Body of pancreas (tissue), 4 donors: ENCODE measurements at regions not wholly inside any gene's neighbourhood (a gene's known extent, or its start where the extent isn't known, plus 50 kb on each side); places are given as distances from the start of the nearest gene placed in this dataset.
"Not testable (repeated sequence)": the region's sequence is repeated elsewhere in the genome, so short reads cannot be mapped to it uniquely, and the experiment has no call there.

Experiments used
- ATAC-seq: fragments of 150-250 bp; one replicate; pipeline ENCODE4 v1.9.1; 2016
- DNase-seq, 4 donors: peaks; one replicate each; pipeline ENCODE4 v3.0.0-alpha.2; 2019
- H3K27ac ChIP-seq, 4 donors: fragments of 200-600 bp; sonication (generic); 1 replicate in 3 of 4; 2 replicates in 1 of 4; pipeline versions ENCODE4 v1.5.1 to v1.6.1; 2016 to 2019; ENCODE audit warnings: mild to moderate bottlenecking in 1 of 4, mixed read lengths in 1 of 4, moderate library complexity in 1 of 4
- H3K27me3 ChIP-seq, 2 donors: fragments of 200-600 bp; sonication (generic); one replicate each; pipeline ENCODE4 v1.6.0; 2016; ENCODE audit warnings: mild to moderate bottlenecking in 1 of 2
- H3K36me3 ChIP-seq, 2 donors: fragments of 200-600 bp; sonication (generic); replicated peaks in 1 of 2; 2 replicates each; pipeline ENCODE4 v1.5.1; 2016; ENCODE audit warnings: low read depth in 2 of 2; ENCODE audit not compliant: insufficient read depth in 1 of 2
- H3K4me1 ChIP-seq: fragments of 200-600 bp; sonication (generic); one replicate; pipeline ENCODE4 v1.6.0; 2016
- H3K4me3 ChIP-seq, 2 donors: fragments of 200-600 bp; sonication (generic); 1 replicate in 1 of 2; 2 replicates in 1 of 2; pipeline ENCODE4 v1.5.1; 2016 to 2019
- H3K9me3 ChIP-seq, 3 donors: fragments of 200-600 bp; sonication (generic); 1 replicate in 2 of 3; 2 replicates in 1 of 3; pipeline ENCODE4 v1.5.1; 2016
- POLR2A ChIP-seq, 3 donors: fragments of 450-650 bp; IDR thresholded peaks; one replicate each; pipeline ENCODE4 v1.6.1; 2016; ENCODE audit warnings: antibody characterized with exemption in 3 of 3, mild to moderate bottlenecking in 2 of 3
- WGBS, 2 donors: methylation state at CpG; one replicate each; pipeline ENCODE4 v1.1.5; 2017; 5-methylcytosine and 5-hydroxymethylcytosine counted together
- intact Hi-C: fragments of 100-400 bp; cut with DNase I; formaldehyde crosslinking; loops from one replicate; pipeline ENCODE4 v1.15.1; 2023
- TF ChIP-seq, protein P1 (sequence below), 7 experiments: fragments of 450-650 bp in 4 of 7; fragments of 200-600 bp in 3 of 7; sonication (generic) in 3 of 7; IDR thresholded peaks; one replicate each; pipeline ENCODE4 v1.5.1; 2016 to 2019; ENCODE audit warnings: antibody characterized with exemption in 7 of 7

DNA sequence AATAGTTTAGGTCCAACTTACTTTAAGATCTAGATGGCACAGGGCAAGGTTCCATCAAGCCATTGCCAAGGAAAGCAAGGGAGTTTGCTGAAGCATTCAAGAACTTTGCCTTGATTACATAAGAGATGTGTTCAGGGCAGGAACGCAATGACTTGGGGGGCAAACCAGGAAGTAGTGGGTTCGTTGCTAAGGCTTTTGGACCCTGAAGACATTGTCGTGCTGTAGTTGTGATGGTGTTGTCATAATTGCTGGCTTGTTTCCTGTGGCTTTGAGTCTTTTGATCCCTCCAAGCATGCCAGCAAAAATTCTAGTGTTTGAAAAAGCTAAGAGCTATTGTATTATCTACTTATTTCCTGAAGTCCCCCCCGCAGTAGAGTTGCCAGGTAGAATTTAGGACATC is 70.7 kb upstream of the HNF1B start:
- TF ChIP-seq, protein P1, sequence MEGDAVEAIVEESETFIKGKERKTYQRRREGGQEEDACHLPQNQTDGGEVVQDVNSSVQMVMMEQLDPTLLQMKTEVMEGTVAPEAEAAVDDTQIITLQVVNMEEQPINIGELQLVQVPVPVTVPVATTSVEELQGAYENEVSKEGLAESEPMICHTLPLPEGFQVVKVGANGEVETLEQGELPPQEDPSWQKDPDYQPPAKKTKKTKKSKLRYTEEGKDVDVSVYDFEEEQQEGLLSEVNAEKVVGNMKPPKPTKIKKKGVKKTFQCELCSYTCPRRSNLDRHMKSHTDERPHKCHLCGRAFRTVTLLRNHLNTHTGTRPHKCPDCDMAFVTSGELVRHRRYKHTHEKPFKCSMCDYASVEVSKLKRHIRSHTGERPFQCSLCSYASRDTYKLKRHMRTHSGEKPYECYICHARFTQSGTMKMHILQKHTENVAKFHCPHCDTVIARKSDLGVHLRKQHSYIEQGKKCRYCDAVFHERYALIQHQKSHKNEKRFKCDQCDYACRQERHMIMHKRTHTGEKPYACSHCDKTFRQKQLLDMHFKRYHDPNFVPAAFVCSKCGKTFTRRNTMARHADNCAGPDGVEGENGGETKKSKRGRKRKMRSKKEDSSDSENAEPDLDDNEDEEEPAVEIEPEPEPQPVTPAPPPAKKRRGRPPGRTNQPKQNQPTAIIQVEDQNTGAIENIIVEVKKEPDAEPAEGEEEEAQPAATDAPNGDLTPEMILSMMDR (IDR thresholded peaks at IDR 0.05), result no peak
- no peak for TF ChIP-seq POLR2A (IDR thresholded peaks at IDR 0.05)
- no peaks in the 10 kb centered on the region for H3K4me1 ChIP-seq
- ATAC-seq (no peak), DNase-seq (no peak)
- H3K9me3 ChIP-seq, result no peaks in the 10 kb centered on the region
- no peaks in the 10 kb centered on the region for H3K36me3 ChIP-seq
- intact Hi-C loops, result no loop called here
- no peak overlapping the region for H3K27ac ChIP-seq
- H3K27me3 ChIP-seq, result no peaks in the 10 kb centered on the region
- WGBS, 2 donors, result 39 to 60% methylated on average over 4 of the region's 4 CpGs
- no peak overlapping the region for H3K4me3 ChIP-seq

DNA sequence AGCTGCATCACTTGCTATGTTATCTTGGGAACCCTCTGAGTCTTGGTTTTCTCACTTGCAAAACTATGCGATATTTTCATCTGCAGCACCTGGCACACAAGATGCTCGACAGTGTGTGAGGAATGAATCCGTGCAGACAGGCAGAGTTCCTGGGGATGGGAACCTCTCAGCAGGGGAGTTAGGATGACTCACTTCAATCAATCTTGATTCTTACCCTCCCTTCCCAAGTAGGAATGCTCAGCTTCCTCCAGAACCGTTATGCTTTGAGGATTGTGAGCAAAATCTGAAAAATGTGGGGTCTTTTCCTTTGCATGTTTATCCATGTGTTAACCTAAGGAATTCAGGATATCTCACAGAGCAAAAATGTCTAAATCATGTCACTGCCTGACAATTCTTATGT is 68.9 kb upstream of the HNF1B start:
- 39 to 50% methylated on average over 4 of the region's 4 CpGs for WGBS, 2 donors
- Histone ChIP-seq H3K4me1 (no peaks in the 10 kb centered on the region), H3K27me3 (no peaks in the 10 kb centered on the region), H3K36me3 (no peaks in the 10 kb centered on the region), H3K9me3 (no peaks in the 10 kb centered on the region), H3K27ac (no peak overlapping the region), H3K4me3 (no peak overlapping the region)
- no peak for TF ChIP-seq POLR2A (IDR thresholded peaks at IDR 0.05)
- TF ChIP-seq, protein P1 (IDR thresholded peaks at IDR 0.05), result no peak
- intact Hi-C loops, result no loop called here
- ATAC-seq (no peak), DNase-seq (no peak)

DNA sequence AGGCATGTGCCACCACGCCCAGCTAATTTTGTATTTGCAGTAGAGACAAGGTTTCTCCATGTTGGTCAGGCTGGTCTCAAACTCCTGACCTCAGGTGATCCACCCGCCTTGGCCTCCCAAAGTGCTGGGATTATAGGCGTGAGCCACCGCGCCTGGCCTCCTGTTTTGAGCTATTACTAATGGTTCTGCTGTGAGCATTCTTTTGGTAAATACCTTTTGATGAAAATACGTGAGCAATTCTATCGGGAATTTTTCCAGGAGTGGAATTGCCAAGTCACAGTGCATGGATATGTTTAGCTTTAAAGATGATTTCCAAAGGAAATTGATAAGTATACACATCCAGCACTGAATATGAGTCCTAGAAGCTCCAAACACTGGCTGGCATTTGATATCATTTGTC is 64.0 kb upstream of the HNF1B start:
- H3K9me3 ChIP-seq, intact Hi-C loops, ATAC-seq, DNase-seq, H3K27ac ChIP-seq, H3K4me1 ChIP-seq, H3K4me3 ChIP-seq, H3K36me3 ChIP-seq, H3K27me3 ChIP-seq: not testable (repeated sequence)
- WGBS, 2 donors, result 76 to 85% methylated on average over 6 to 7 of the region's 7 CpGs

DNA sequence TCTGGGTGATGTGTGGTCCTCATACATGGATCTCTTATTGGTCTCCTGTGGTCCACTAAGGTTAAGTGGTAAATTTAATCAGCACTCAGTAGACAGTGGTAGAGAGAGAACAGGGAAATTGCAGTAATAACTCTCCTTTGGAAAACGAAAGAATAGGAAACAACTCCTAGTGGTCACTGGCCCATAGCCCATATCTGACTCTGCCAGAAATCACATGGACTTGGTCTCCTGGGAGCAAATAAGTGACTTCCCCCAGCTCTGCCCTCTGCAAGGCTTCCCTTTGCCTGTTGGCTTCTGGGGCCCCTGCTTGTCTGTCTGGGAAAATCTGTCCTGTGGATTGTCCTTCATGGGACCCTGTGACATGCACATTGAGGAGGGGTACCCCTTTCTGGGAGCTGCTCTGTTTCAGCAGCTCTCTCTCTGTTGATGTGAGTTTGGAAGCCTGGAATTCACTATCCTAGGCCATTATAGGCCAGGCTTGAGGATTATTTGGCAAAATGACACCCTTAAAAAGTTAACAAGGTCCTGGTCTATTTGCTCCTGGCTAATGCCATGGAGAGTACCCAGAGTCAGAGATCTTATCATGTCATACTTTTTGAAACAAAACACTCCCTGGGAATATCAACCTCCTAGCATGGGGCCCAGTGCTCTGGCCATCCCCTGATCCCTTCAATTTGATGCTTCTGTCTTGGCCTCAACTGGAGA is 58.0 kb upstream of the HNF1B start:
- 0 to 17% methylated on average over 1 of the region's 1 CpG for WGBS, 2 donors
- H3K4me1 ChIP-seq, result no peaks in the 10 kb centered on the region
- no peaks in the 10 kb centered on the region for H3K27me3 ChIP-seq
- TF ChIP-seq POLR2A (IDR thresholded peaks at IDR 0.05), result no peak
- TF ChIP-seq, protein P1 (IDR thresholded peaks at IDR 0.05), result no peak
- H3K27ac ChIP-seq, result peak overlapping the region in 1 of 4 donors; percentile 19
- no peak overlapping the region for H3K4me3 ChIP-seq
- H3K36me3 ChIP-seq, result no peaks in the 10 kb centered on the region
- intact Hi-C loops, result loop anchor here (5.0 kb wide), 1 partner anchor 644 kb away; no protein-coding TSS in a partner anchor
- ATAC-seq, result peak; percentile 75
- DNase-seq, result peak in 3 of 4 donors; percentile 17 to 55 (median 42)
- H3K9me3 ChIP-seq, result no peaks in the 10 kb centered on the region

DNA sequence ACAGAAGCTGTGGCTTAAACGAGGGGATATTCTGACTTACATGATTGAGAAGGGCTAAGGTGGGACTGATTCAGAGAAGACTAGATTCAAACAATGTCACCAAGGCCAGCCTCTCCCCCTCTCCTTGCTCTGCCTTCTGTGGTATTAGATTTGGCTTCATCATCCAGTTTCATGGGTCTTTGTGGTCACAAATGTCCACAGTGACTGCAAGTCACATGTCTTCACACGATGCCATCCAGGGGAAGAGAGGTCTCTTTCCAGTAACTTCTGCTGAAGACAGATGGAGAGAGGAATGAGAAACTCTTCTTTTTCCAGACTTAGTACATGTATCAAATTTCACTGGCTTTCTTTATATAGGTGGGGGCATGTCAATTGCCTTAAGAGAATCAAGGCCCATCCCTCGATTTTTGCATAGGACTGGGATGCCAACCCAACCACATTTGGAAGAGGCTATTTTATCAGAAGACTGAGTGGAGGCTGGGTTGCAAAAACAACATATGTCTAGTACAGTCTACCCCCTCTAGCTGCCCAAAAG is 57.3 kb upstream of the HNF1B start:
- DNase-seq, result no peak
- Histone ChIP-seq H3K27ac (peak overlapping the region in 1 of 4 donors; percentile 19), H3K27me3 (no peaks in the 10 kb centered on the region), H3K4me3 (no peak overlapping the region), H3K4me1 (no peaks in the 10 kb centered on the region), H3K36me3 (no peaks in the 10 kb centered on the region), H3K9me3 (no peaks in the 10 kb centered on the region)
- intact Hi-C loops, result loop anchor here (5.0 kb wide), 1 partner anchor 645 kb away; no protein-coding TSS in a partner anchor
- ATAC-seq, result no peak
- TF ChIP-seq POLR2A (IDR thresholded peaks at IDR 0.05), result no peak
- TF ChIP-seq, protein P1 (IDR thresholded peaks at IDR 0.05), result no peak
- 56 to 66% methylated on average over 3 of the region's 3 CpGs for WGBS, 2 donors
